ENCODE measurements at regions not wholly inside any gene's neighbourhood (a gene's known extent, or its start where the extent isn't known, plus 50 kb on each side); places are given as distances from the start of the nearest gene placed in this dataset.

- DNase-seq, result no peak
- no peak overlapping the region for H3K27ac ChIP-seq
- H3K4me1 ChIP-seq, result no peaks in the 10 kb centered on the region
- H3K4me3 ChIP-seq, result no peak overlapping the region
- 48 to 62% methylated on average over 6 of the region's 6 CpGs for WGBS, 2 donors
- no peaks in the 10 kb centered on the region for H3K9me3 ChIP-seq
- intact Hi-C loops (cut with DNase I), result no loop called here
- no peaks in the 10 kb centered on the region for H3K36me3 ChIP-seq
- TF ChIP-seq CTCF (IDR thresholded peaks at IDR 0.05) (no peak), POLR2A (IDR thresholded peaks at IDR 0.05) (no peak)
- no peaks in the 10 kb centered on the region for H3K27me3 ChIP-seq
These were observed 133.1 kb downstream of the IQUB start for GRCh38 chr7:123401295-123401694.

- TF ChIP-seq POLR2A (IDR thresholded peaks at IDR 0.05), result no peak
- no peak for TF ChIP-seq CTCF (IDR thresholded peaks at IDR 0.05)
- intact Hi-C loops (cut with DNase I), result no loop called here
- no peaks in the 10 kb centered on the region for H3K9me3 ChIP-seq
- no peaks in the 10 kb centered on the region for H3K4me1 ChIP-seq
- H3K36me3 ChIP-seq, result no peaks in the 10 kb centered on the region
- H3K27ac ChIP-seq, result no peak overlapping the region
- no peak for DNase-seq
- H3K4me3 ChIP-seq, result no peak overlapping the region
- no peaks in the 10 kb centered on the region for H3K27me3 ChIP-seq
These were observed 134.2 kb downstream of the IQUB start for GRCh38 chr7:123400196-123400595.

GRCh38 chr7:123398921-123399320 lies 135.5 kb downstream of the IQUB start:
- intact Hi-C loops (cut with DNase I), result no loop called here
- Histone ChIP-seq H3K4me3 (no peak overlapping the region), H3K27me3 (no peaks in the 10 kb centered on the region), H3K27ac (no peak overlapping the region), H3K4me1 (no peaks in the 10 kb centered on the region), H3K9me3 (no peaks in the 10 kb centered on the region), H3K36me3 (no peaks in the 10 kb centered on the region)
- TF ChIP-seq POLR2A (IDR thresholded peaks at IDR 0.05) (no peak), CTCF (IDR thresholded peaks at IDR 0.05) (no peak)
- no peak for DNase-seq

GRCh38 chr7:123397746-123398338 lies 136.6 kb downstream of the IQUB start:
- no peak for DNase-seq
- intact Hi-C loops (cut with DNase I), result no loop called here
- TF ChIP-seq POLR2A (IDR thresholded peaks at IDR 0.05) (no peak), CTCF (IDR thresholded peaks at IDR 0.05) (no peak)
- Histone ChIP-seq H3K27ac (no peak overlapping the region), H3K27me3 (no peaks in the 10 kb centered on the region), H3K9me3 (no peaks in the 10 kb centered on the region), H3K4me1 (no peaks in the 10 kb centered on the region), H3K36me3 (no peaks in the 10 kb centered on the region), H3K4me3 (no peak overlapping the region)
- 58 to 63% methylated on average over 5 to 6 of the region's 6 CpGs for WGBS, 2 donors

- H3K27ac ChIP-seq, result no peak overlapping the region
- H3K4me3 ChIP-seq, result no peak overlapping the region
- WGBS, 2 donors, result 36 to 53% methylated on average over 6 of the region's 6 CpGs
- no peaks in the 10 kb centered on the region for H3K36me3 ChIP-seq
- no peaks in the 10 kb centered on the region for H3K9me3 ChIP-seq
- H3K27me3 ChIP-seq, result no peaks in the 10 kb centered on the region
- intact Hi-C loops (cut with DNase I), result no loop called here
- no peak for DNase-seq
- TF ChIP-seq CTCF (IDR thresholded peaks at IDR 0.05) (no peak), POLR2A (IDR thresholded peaks at IDR 0.05) (no peak)
- H3K4me1 ChIP-seq, result no peaks in the 10 kb centered on the region
These were observed 140.8 kb downstream of the IQUB start for GRCh38 chr7:123393623-123394022.
